Stimulated activated CD4-positive, alpha-beta T cell treated with anti-CD3 and anti-CD28 coated beads, TNF-alpha, amount 100 ng/mL, for 24 hours (primary cell): ENCODE measurements at regions not wholly inside any gene's neighbourhood (a gene's known extent, or its start where the extent isn't known, plus 50 kb on each side); places are given as distances from the start of the nearest gene placed in this dataset.

Experiments
- DNase-seq, 3 experiments: peaks; one replicate each; pipeline ENCODE4 v3.0.0-alpha.2; 2020; ENCODE audit warnings: low read depth in 3 of 3

DNA sequence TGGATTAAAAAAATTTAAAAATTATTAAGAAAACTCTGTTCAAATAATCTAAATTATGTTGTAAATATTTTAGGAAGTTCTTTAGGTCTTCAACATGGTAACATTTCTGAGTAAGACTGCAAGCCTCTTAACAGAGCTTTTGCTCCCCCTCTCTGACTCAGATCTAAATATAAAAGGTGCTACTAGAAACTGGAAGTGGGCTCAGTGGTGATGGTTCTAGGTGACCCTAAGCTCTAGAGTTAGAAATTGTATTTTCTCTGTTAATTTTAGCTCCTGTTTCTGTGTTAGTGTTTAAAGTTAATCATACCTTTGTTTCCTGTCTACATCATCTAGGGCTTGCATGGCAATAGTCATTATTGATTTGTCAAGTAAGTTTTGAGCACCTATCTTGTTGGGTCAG is 159.9 kb upstream of the MEIS2 start:
- DNase-seq: no peak

DNA sequence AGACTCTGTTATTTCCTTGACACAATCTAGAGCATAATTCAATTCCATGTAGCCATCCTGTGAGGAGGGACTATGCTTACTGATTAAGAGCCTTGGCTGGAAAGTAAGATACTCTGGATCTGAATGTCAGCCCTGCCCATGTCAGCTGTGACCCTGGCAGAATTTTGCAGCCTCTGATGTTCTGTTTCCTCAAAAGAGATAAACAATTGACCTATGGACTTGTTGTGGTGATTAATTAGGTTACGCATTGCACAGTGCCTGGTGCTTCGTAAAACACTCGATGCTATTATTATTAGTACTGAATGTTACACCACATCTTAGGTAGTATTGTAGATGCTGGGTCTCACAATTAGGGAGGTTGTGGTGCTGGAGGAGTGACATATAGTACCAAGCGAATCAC is 161.3 kb upstream of the MEIS2 start:
- no peak for DNase-seq

DNA sequence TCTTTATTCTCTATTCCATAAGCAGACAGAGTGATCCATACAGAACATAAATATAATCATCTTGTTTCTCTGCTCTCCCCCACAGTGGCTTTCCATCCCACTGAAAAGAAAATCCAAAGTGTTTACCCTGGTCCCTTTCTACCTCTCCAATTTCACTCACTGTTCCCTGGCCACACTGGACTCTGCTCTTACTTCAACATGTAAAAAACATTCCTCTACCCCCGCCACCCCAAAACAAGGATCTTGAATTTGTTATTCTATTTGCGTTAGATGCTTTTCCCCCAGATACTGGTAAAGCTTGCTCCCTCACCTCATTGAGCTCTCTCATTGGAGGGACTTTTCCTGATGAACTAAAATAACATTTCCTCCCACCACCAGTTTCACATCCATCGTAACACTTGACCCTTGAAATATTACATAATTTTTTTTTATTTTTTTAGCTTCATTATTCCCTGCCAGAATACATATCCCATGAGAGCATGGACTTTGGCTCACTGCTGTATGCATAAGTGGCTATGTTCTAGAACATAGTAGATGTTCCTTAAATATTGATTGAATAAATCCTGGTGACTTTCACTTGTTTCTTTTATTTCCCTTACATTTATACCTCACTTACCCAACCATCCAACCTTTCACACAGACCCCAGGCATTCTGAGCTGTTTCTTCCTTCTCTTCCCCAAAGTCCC is 162.7 kb upstream of the MEIS2 start:
- DNase-seq: no peak

DNA sequence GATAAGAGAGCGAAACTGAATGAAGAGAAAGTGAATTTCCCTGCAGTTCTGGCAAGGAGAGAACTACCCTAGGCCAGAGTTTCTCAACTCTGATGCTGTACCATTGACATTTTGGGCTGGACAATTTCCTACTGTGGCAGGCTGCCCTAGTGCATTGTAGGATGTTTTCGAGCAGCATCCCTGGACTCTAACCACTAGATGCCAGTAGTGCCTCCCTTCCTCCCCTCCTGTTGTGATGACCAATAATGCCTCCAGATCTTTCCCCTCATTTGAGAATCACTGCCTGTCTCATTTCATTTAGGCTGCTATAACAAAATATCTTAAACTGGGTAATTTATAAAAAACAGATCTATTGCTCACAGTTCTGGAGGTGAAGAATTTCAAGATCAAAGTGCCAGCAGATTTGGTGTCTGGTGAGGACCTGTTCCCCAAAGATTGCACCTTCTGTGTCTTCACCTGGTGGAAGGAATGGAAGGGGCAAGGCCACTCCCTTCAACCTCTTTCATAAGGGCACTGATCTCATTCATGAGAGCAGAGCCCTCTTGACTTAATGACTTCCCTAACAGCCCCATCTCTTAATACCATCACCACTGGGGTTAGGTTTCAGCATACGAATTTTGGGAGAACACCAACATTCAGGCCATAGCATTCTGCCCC is 188.9 kb upstream of the MEIS2 start:
- no peak for DNase-seq

DNA sequence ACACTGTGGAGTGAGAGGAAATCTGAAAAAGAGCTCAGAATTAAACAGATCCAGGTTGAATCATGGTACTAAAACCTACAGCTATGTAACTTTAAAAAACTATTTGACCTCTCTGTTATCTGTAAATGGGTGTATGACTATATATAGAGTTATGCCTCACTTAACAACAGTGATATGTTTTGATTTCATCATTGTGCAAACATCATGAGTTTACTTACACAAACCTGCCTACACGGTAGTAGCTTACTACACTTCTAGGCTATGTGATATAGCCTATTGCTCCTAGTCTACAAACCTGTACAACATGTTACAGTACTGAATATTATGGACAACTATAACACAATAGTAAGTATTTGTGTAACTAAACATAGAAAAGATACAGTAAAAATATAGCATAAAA is 191.6 kb upstream of the MEIS2 start:
- DNase-seq: no peak

DNA sequence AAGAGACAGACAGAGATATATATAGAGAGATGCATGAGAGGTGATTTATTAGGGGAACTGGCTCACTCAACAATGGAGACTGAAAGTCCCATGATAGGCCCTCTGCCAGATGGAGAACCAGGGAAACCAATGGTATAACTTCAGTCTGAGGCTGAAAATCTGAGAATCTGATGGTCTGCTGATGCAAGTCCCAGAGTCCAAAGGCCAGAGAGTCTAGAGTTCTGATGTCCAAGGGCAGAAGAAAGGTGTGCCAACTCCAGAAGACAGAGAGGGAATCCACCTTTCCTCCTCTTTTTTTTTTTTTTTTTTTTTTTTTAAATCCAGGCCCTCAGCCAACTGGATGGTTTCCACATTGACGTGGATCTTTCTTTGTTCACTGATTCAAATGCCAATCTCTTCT is 197.9 kb upstream of the MEIS2 start:
- DNase-seq: no peak

DNA sequence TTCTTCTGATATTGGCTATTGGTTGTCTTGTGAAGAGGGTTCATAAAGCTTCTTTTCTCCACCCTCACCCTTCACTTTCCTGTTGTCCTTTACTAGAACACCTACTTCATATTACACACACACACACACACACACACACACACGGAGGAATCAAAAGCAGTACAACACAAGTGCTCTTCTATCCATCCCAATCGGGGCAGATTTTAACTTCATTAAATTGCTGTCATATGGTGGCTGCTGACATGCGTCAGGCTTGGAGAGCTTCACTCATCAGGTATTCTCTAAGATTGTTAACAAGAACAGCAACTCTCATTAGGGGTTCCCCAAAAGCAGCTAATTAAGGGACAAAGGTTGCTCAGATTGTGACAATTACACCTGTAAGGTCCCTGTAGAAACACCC is 239.1 kb upstream of the MEIS2 start:
- no peak for DNase-seq

DNA sequence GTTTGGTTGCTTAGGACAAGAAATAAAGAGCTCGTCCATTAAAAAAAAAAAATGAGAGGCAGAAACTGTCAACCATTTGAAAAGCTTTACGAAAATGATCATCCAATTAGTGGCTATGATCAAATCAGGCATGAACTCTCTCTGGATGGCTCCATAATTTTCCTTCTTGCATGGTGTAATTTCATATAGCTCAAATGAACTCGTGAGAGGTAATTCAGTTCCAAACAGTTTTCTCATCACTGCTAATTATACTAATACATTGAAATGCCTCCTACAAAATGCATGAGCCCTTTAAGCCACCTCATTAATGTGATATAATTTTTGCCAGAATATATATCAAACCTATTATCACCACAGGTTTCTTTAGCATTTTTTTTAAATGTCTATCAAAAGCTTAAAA is 239.5 kb upstream of the MEIS2 start:
- DNase-seq: no peak

DNA sequence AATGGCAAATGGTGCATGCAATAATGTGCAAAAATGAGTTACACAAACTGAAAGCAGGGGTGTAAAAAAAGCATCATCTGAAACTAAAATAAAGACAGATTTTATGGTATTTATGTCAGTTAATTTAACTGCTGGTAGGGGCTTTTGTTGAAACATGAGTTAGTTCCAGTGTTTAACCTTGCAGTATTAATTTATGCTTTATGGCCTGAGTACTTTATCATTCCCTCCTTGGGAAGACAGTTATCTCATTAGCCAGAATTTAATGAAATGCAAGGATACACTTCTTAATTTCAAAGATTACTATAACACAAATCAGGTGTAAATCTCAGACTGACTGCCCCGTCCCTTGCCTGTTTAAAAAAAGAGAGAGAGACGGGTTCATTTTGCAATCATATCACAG is 240.1 kb upstream of the MEIS2 start:
- no peak for DNase-seq

DNA sequence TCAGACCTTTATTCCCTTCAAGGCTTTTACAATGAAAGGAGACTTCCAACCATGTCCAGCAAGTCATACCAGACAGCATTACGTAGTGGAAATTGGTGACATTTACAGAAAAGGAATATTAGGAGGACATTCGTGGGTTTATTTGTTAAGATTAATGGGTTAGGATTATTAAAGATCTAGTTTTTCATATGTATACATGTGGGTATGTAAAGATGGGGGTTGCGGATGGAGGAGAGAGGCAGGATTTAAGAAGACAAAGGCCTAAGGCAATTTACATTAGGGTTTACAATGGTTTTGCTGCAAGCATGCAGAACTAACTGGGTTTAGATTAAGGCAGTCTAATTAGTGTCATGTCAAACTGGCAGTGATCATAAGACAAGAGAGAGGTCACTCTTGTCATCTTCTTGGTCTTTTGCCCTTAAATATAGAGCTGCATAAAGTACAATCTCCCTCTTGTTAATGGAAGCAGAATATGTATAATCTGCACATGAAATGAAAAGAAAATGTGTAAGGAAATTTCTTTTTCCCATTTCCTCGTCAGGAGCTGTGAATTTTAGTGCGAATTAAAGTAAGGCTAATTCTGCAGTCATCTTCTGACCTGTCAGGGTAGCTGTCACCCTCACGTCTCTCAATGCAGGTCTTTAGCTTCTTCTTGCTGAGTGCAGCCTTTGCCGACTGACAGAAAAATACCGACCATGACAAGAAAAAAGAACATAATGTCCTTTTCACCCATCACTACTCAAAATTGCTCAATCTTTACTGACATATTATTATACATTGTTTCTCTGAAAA is 258.9 kb upstream of the MEIS2 start:
- DNase-seq: no peak

DNA sequence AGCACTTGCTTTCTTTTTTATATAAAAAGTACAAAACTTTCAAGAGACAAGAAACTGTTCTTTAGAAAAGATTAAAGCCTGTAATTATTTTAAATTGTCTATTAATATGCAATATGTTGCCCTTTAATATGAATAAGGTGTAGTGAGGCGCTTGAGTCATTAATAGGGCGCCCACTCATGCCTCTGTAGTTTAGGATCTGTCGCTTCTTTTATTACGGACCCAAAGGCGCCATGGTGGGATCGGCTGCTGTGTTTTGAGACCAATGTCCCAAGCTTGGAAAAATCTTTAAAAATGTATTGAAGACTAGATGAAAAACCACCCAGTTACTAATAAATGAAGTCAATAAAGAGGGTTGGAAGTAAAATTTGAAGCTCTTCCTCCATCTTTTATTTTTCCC is 259.5 kb upstream of the MEIS2 start:
- no peak for DNase-seq

DNA sequence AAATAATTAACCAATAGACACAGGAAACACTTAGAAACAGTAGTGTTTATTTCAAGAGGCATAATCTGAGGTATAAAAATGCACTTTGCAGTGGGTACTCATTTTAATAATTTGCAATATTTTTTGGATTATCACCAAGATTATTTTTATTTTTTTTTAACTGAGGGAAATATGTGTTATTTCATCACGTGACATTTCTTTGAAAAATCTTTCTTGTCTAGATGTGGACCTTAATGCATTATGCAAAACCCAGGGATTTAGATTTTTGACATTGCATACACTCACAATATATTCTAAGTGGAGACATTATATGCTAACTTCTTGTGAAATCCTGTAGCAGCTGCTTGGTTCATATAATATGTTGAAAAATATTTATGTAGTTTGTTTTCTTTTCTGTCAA is 260.4 kb upstream of the MEIS2 start:
- DNase-seq: no peak

DNA sequence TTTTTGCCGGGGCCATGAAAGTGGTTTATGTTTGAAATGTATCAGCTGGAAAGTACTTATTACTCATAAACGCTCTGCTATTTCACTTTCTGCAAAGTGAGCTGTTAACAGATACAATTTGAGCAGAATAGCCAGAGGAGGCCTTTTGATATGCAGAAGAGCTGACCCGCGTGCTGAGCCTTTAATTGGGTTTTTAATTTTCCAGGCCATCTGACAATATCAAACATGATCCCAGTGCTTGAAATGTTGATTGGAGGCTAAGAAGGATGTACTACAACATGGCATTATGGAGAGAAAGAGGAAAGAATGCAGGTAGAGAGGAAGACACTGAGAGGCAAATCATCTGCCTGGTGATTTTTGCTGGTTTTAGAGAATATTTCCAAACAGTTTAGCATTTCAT is 261.3 kb upstream of the MEIS2 start:
- DNase-seq: no peak

DNA sequence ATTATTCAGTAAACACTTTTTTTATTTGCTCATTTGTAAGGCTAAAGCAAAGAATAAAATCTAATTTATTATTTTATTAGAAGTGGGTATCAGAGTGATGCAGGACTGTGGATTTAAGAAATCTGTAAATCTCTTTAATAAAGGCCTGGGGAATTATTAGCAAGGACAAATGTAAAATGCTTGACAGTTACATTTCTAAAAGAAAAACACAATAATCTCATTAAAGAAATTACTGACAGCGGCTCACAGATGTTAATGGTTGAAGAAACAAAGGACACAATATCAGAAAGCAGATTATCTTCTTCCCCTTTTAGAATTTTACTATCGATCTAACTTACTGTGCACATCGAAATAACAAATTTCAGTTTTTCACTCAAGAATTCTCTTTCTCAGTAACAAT is 262.1 kb upstream of the MEIS2 start:
- no peak for DNase-seq

DNA sequence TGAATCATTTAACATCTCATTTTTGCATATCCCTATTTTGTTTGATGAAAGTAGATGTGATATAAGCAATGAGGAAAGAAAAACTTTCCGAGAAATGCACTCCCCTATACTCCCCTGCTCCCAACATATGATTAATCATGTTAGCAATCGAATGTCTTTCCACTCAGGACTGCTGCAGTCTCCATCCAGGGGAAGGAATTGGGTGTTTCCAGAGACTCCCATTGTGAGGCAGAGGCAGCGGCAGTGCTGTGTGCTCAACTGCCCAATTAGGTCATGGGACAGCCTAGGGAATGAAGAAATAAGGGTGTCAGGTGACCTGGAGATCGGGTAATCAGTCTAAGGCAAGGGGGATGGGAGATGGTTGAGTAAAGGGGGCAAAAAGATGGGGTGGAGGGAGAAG is 268.6 kb upstream of the MEIS2 start:
- no peak for DNase-seq

DNA sequence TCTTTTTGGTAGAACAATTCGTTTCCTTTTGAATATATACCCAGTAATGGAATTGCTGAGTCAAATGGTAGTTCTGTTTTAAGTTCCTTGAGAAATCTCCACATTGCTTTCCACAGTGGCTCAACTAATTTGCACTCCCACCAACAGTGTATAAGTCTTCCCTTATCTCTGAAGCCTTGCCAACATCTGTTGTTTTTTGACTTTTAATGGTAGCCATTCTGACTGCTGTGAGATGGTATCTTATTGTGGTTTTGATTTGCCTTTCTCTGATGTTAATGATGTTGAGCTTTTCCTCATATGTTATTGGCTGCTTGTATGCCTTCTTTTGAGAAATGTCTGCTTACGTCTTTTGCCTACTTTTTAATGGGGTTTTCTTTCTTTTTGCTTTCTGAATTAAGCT is 270.6 kb upstream of the MEIS2 start:
- DNase-seq: no peak

DNA sequence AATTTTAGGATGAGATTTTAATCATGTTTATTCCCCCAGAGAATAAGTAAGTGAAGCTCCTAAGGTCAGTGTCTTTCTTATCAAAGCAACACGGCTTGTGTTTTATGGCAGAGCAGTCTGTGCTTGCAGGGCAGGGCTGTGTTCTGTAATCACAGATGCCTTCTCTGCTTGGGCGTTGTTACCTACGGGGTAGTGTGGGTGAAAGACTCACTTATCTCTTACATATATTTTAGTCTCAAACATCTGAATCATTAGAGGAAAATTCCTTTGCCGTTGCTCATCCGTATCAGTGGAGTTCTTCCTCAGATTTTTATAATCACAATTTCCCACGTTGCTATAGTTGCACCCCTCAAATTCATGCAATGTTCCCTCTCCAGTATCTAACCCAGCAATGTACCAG is 271.7 kb upstream of the MEIS2 start:
- no peak for DNase-seq

DNA sequence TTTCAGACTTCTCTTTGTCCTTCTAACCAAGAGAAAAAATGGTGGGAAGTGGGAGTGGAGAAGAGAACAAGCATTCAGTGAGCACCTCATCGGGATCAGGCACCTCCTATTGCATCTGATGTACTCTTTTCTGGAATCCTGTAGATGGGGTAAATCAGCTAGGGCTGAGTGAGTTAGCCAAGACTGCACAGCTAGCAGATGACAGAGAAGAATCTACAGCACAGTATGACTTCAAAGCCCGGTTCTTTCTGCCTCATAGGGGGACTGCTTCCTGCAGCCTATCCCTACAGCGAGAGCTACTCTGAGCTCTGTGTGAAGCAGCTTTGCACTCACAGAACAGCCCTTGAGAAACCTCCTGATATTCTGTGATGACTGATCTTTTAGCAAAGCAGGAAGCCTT is 275.2 kb upstream of the MEIS2 start:
- no peak for DNase-seq

DNA sequence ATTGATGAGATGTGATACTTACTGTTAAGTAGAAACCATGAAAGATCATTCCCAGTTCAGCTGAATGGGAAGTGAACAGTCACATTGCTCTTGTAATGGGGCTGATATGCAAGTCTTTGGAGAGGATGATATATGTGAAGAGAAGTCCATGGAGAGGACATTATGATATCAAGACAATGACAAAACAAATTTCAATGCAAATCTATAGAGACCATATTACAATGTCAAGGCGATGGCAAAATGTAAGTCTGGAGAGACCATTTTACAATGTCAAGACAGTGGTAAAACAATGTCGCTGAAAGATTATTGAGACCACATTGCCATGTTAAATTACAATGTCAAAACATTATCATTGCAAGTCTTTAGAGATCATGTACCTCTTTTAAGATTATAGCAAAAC is 277.1 kb upstream of the MEIS2 start:
- no peak for DNase-seq

DNA sequence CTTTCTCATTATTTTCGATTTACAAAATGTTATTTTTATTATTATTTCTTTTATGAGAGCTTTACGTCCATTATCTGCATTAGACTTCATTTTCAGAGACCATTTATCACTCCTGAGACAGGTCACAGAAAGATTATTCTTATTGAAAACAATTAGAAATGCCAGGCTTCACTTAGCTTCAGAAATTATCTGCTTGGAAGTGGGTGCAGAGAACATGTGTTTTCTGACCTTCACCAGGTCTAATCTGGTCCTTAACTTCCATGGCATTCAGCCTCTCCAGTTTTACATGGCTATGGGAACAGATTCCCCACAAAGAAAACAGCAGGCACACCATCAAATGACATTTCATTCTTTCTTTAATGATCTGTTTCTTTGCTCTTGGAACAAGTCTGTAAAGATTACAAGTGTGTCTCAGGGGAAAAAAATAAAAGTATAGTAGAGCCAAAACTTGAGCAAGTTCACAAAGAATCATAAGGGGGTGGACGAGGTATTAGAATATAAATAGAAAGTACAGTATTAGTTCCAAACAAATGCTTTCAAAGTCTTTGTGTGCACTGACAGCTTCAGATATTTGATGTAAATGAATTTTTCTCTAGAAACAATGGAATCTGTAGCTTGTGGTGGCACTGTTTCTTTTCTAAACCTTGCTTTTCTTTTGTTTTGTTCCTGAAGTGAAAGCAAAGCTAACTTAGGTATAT is 294.2 kb upstream of the MEIS2 start:
- no peak for DNase-seq

DNA sequence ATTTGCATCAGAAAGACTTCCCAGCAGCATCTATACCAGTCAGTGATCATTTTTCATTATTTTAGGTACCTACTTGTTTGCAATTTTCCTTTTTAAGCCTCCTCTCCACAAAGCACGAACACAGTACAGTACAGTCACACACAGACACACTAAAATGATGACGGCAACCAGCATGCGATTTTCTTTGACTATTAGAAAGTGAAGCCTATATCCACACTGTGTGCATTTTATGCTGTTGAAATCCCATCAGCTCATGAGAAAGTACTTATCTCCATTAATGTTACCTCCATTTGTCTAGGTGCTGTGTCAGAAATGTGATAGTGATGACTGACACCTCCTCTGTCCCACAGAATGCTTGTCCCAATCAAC is 294.7 kb upstream of the MEIS2 start:
- DNase-seq: no peak

DNA sequence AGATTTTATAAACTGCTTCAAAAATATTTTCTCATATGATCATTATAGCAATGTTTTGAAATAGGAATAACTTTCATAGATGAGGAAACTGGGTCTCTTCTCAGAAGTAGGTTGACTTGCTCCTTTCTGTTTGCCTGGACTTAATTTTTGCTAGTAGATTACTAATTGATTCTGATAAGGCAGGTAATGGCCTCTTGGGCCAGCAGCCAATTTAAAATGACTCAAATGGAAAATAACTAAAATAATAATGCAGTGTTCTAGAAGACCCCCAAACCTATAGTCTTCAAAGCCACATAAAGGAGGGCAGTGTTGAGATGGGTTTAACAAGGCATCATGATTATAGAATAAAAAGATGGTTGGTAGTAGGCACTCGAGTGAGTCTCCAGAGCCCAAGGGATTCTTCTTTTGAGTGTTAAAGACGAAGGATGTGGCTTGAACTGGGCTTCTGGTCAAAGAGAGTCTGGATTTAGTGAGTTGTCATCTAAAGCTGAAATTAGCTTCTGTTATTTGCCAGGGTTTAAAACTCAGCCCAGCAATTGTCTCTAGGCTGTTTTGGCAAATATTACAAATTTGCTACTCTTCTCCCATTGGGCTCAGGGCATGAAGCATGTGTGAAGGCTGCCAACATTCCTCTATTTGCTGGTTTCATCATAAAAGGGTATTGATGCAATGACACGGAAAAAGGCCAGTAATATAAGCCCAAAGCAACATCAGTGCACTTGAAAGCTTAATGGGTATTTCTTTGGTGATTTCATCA is 297.1 kb upstream of the MEIS2 start:
- no peak for DNase-seq
